GM21367 (cell line): ENCODE measurements at regions not wholly inside any gene's neighbourhood (a gene's known extent, or its start where the extent isn't known, plus 50 kb on each side); places are given as distances from the start of the nearest gene placed in this dataset.

Experiments
- ATAC-seq: cut with Tn5 transposase; IDR thresholded peaks from one replicate; pipeline ENCODE4 v1.9.1; 2021; ENCODE audit not compliant: unreplicated experiment

- ATAC-seq = no peak
Observed at GRCh38 chr13:63364159-63364558, 1948.5 kb upstream of the PCDH20 start.

- no peak for ATAC-seq
Observed at GRCh38 chr13:63351533-63351932, 1935.9 kb upstream of the PCDH20 start.

GRCh38 chr13:63351081-63351480 is 1935.4 kb upstream of the PCDH20 start:
- ATAC-seq = no peak

GRCh38 chr13:63345835-63346234 is 1930.2 kb upstream of the PCDH20 start:
- ATAC-seq = no peak

- ATAC-seq = no peak
Observed at GRCh38 chr13:63344711-63345110, 1929.1 kb upstream of the PCDH20 start.

- ATAC-seq = no peak
Observed at GRCh38 chr13:63337921-63338320, 1922.3 kb upstream of the PCDH20 start.

- ATAC-seq = no peak
Observed at GRCh38 chr13:63337041-63337440, 1921.4 kb upstream of the PCDH20 start.

GRCh38 chr13:63336549-63336948 is 1920.9 kb upstream of the PCDH20 start:
- no peak for ATAC-seq

GRCh38 chr13:63327584-63327983 is 1911.9 kb upstream of the PCDH20 start:
- no peak for ATAC-seq

- ATAC-seq = no peak
Observed at GRCh38 chr13:63323441-63323840, 1907.8 kb upstream of the PCDH20 start.

GRCh38 chr13:63311587-63311986 is 1895.9 kb upstream of the PCDH20 start:
- no peak for ATAC-seq

- ATAC-seq = no peak
Observed at GRCh38 chr13:63308549-63309165, 1893.0 kb upstream of the PCDH20 start.

- ATAC-seq = no peak
Observed at GRCh38 chr13:63307228-63307627, 1891.6 kb upstream of the PCDH20 start.

GRCh38 chr13:63305641-63306133 is 1890.0 kb upstream of the PCDH20 start:
- no peak for ATAC-seq

- no peak for ATAC-seq
Observed at GRCh38 chr13:63304497-63304896, 1888.8 kb upstream of the PCDH20 start.

- ATAC-seq = no peak
Observed at GRCh38 chr13:63299866-63300394, 1884.3 kb upstream of the PCDH20 start.

GRCh38 chr13:63297163-63297562 is 1881.5 kb upstream of the PCDH20 start:
- ATAC-seq = no peak

GRCh38 chr13:63291701-63292100 is 1876.1 kb upstream of the PCDH20 start:
- no peak for ATAC-seq

- no peak for ATAC-seq
Observed at GRCh38 chr13:63288576-63288975, 1872.9 kb upstream of the PCDH20 start.

GRCh38 chr13:63287926-63288325 is 1872.3 kb upstream of the PCDH20 start:
- no peak for ATAC-seq

- no peak for ATAC-seq
Observed at GRCh38 chr13:63285426-63285825, 1869.8 kb upstream of the PCDH20 start.

- no peak for ATAC-seq
Observed at GRCh38 chr13:63279136-63279535, 1863.5 kb upstream of the PCDH20 start.

- ATAC-seq = no peak
Observed at GRCh38 chr13:63274772-63275171, 1859.1 kb upstream of the PCDH20 start.
